OCI-LY7 (cell line): ENCODE measurements at regions not wholly inside any gene's neighbourhood (a gene's known extent, or its start where the extent isn't known, plus 50 kb on each side); places are given as distances from the start of the nearest gene placed in this dataset.

Source experiments
- CTCF ChIP-seq: fragments of 200-600 bp; sonication (generic); conservative IDR thresholded peaks from 2 replicates; pipeline ENCODE4 v1.5.1; 2014; ENCODE audit warnings: mild to moderate bottlenecking, antibody characterized with exemption, low read length, moderate library complexity, mixed read lengths
- EZH2phosphoT487 ChIP-seq: fragments of 200-600 bp; sonication (generic); IDR thresholded peaks from 2 replicates; pipeline ENCODE4 v1.6.1; 2018; ENCODE audit warnings: low read depth, borderline replicate concordance, mild to moderate bottlenecking, mixed run types, antibody characterized with exemption, low read length, moderate library complexity, mixed read lengths

DNA sequence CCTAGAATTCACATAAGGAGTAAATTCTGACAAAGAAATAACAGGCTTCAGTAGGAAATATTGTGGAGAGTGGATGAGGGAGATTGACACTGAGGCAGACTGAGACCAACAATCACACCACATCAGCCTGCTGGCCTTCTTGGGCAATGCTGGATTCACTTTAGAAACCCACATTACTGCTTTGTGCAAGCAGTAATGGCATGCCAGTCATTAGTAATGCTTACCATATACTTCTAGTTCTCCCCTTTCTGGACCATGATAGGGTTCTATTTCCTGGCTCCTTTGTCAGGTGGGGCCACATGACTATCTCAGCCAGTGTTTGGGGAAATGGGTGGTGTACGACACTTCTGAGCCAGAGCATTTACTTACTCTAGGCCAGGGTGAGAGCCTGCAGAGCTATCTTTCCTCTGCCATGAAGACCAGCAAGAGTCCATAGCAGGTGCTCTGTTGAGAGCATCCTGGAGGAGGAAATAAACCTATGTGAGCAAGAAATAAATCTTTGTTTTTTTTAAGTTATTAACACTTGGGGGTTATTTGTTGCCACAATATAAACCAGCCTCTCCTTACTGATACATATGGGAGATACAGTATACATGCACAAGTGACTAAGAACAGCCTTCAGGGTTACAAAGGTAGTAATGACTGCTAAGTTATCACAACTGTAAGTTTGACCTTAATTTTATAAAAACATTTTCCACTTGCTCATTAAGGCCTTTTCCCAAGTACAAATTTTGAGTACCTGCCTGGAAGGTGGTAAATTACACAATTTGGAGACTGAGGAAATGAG is 89.3 kb upstream of the TANK start:
- no peak for TF ChIP-seq CTCF
- TF ChIP-seq EZH2phosphoT487, result no peak
